Right kidney (tissue), 1 donor: ENCODE measurements at regions not wholly inside any gene's neighbourhood (a gene's known extent, or its start where the extent isn't known, plus 50 kb on each side); places are given as distances from the start of the nearest gene placed in this dataset.
"Not testable (repeated sequence)": the region's sequence is repeated elsewhere in the genome, so short reads cannot be mapped to it uniquely, and the experiment has no call there.

ENCODE experiments used
- DNase-seq: peaks from one replicate; pipeline ENCODE4 v3.0.0-alpha.2; 2016

GRCh38 chr1:103348136-103348535, 177.4 kb upstream of the RNPC3 start:
- no peak for DNase-seq

- no peak for DNase-seq
These were observed 180.6 kb upstream of the RNPC3 start for GRCh38 chr1:103344930-103345329.

GRCh38 chr1:103341377-103341880, 184.1 kb upstream of the RNPC3 start:
- no peak for DNase-seq

GRCh38 chr1:103337779-103338178, 187.7 kb upstream of the RNPC3 start:
- DNase-seq, result no peak

- DNase-seq, result no peak
These were observed 189.1 kb upstream of the RNPC3 start for GRCh38 chr1:103336408-103336807.

GRCh38 chr1:103333141-103333540, 192.4 kb upstream of the RNPC3 start:
- DNase-seq, result no peak

- DNase-seq, result no peak
These were observed 198.3 kb upstream of the RNPC3 start for GRCh38 chr1:103327054-103327719.

- DNase-seq, result no peak
These were observed 198.9 kb upstream of the RNPC3 start for GRCh38 chr1:103326595-103326994.

GRCh38 chr1:103309786-103310185, 201.5 kb upstream of the COL11A1 start:
- DNase-seq, result no peak

GRCh38 chr1:103307751-103308150, 199.4 kb upstream of the COL11A1 start:
- DNase-seq, result no peak

GRCh38 chr1:103283841-103284669, 175.7 kb upstream of the COL11A1 start:
- DNase-seq, result no peak

- no peak for DNase-seq
These were observed 175.0 kb upstream of the COL11A1 start for GRCh38 chr1:103283371-103283770.

GRCh38 chr1:103275725-103276124, 167.4 kb upstream of the COL11A1 start:
- DNase-seq, result no peak

- DNase-seq, result no peak
These were observed 166.6 kb upstream of the COL11A1 start for GRCh38 chr1:103274886-103275285.

GRCh38 chr1:103273106-103273505, 164.8 kb upstream of the COL11A1 start:
- no peak for DNase-seq

GRCh38 chr1:103271471-103271870, 163.1 kb upstream of the COL11A1 start:
- DNase-seq, result not testable (repeated sequence)

GRCh38 chr1:103267893-103268292, 159.6 kb upstream of the COL11A1 start:
- no peak for DNase-seq

GRCh38 chr1:103267266-103267665, 158.9 kb upstream of the COL11A1 start:
- DNase-seq, result no peak

- no peak for DNase-seq
These were observed 157.7 kb upstream of the COL11A1 start for GRCh38 chr1:103266036-103266435.

- no peak for DNase-seq
These were observed 157.2 kb upstream of the COL11A1 start for GRCh38 chr1:103265551-103265950.

GRCh38 chr1:103259982-103260381, 151.7 kb upstream of the COL11A1 start:
- no peak for DNase-seq

- DNase-seq, result no peak
These were observed 148.2 kb upstream of the COL11A1 start for GRCh38 chr1:103256490-103256889.

- DNase-seq, result no peak
These were observed 146.4 kb upstream of the COL11A1 start for GRCh38 chr1:103254691-103255090.

GRCh38 chr1:103250441-103250861, 142.1 kb upstream of the COL11A1 start:
- DNase-seq, result peak; percentile 2
